ENCODE measurements at regions not wholly inside any gene's neighbourhood (a gene's known extent, or its start where the extent isn't known, plus 50 kb on each side); places are given as distances from the start of the nearest gene placed in this dataset.

DNA sequence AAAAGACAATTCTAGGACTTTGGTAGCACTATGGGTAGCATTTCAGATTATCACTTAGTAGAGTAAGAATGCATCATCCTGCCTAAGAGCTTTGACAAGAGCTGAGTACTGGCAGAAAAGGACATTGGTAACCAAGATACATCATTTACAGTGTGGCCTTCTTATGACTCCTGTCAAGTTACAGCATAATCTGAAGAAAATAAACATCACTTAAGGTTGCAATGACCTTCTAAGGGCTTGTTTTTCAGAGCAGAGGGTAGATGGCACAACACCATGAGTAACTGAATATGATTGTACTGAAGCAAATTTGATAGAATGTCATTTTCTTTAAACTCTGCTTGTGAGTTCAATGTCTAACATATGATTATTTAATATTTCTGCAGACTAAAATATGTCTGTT, 822.6 kb downstream of the TBC1D32 start:
- no peak overlapping the region for H3K27ac Mint-ChIP-seq
- no peak overlapping the region for H3K4me3 Mint-ChIP-seq
- H3K36me3 Mint-ChIP-seq = no peaks in the 10 kb centered on the region
- H3K9me3 Mint-ChIP-seq = peaks cover 13% of the 10 kb centered on the region
- no peak for TF ChIP-seq CBFB (CRISPR knock-in tag; IDR thresholded peaks at IDR 0.05; ENCODE audit: low read depth)
- TF ChIP-seq NFE2L1 (CRISPR knock-in tag; IDR thresholded peaks at IDR 0.05) = no peak
- no peak for TF ChIP-seq ZMAT4 (CRISPR knock-in tag; IDR thresholded peaks at IDR 0.05)
- TF ChIP-seq FOXK1 (CRISPR knock-in tag; IDR thresholded peaks at IDR 0.05) = no peak
- TF ChIP-seq JUN (CRISPR knock-in tag; IDR thresholded peaks at IDR 0.05) = no peak
- TF ChIP-seq, protein P1, sequence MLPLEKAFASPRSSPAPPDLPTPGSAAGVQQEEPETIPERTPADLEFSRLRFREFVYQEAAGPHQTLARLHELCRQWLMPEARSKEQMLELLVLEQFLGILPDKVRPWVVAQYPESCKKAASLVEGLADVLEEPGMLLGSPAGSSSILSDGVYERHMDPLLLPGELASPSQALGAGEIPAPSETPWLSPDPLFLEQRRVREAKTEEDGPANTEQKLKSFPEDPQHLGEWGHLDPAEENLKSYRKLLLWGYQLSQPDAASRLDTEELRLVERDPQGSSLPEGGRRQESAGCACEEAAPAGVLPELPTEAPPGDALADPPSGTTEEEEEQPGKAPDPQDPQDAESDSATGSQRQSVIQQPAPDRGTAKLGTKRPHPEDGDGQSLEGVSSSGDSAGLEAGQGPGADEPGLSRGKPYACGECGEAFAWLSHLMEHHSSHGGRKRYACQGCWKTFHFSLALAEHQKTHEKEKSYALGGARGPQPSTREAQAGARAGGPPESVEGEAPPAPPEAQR (CRISPR knock-in tag; IDR thresholded peaks at IDR 0.05) = no peak
- no peak for TF ChIP-seq ARID4B (CRISPR knock-in tag; IDR thresholded peaks at IDR 0.05; ENCODE audit: borderline replicate concordance)
- TF ChIP-seq, protein P2, sequence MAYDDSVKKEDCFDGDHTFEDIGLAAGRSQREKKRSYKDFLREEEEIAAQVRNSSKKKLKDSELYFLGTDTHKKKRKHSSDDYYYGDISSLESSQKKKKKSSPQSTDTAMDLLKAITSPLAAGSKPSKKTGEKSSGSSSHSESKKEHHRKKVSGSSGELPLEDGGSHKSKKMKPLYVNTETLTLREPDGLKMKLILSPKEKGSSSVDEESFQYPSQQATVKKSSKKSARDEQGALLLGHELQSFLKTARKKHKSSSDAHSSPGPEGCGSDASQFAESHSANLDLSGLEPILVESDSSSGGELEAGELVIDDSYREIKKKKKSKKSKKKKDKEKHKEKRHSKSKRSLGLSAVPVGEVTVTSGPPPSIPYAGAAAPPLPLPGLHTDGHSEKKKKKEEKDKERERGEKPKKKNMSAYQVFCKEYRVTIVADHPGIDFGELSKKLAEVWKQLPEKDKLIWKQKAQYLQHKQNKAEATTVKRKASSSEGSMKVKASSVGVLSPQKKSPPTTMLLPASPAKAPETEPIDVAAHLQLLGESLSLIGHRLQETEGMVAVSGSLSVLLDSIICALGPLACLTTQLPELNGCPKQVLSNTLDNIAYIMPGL (CRISPR knock-in tag; IDR thresholded peaks at IDR 0.05) = no peak
- no peak for TF ChIP-seq EMX1 (CRISPR knock-in tag; IDR thresholded peaks at IDR 0.05)
- TF ChIP-seq, protein P3, sequence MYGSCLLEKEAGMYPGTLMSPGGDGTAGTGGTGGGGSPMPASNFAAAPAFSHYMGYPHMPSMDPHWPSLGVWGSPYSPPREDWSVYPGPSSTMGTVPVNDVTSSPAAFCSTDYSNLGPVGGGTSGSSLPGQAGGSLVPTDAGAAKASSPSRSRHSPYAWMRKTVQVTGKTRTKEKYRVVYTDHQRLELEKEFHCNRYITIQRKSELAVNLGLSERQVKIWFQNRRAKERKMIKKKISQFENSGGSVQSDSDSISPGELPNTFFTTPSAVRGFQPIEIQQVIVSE (CRISPR knock-in tag; IDR thresholded peaks at IDR 0.05; ENCODE audit: borderline replicate concordance) = no peak
- TF ChIP-seq NR3C1 (CRISPR knock-in tag; conservative IDR thresholded peaks at IDR 0.05; ENCODE audit: low read depth) = no peak
- TF ChIP-seq E2F5 (CRISPR knock-in tag; IDR thresholded peaks at IDR 0.05) = no peak
- TF ChIP-seq CTCF (IDR thresholded peaks at IDR 0.05) = no peak
- DNase-seq (ENCODE audit: low spot score) (no peak), ATAC-seq (no peak)
- POLR2A ChIA-PET = no interaction called here
- no peaks in the 10 kb centered on the region for H3K27me3 Mint-ChIP-seq (ENCODE audit: low read depth)
- CTCF ChIA-PET = no interaction called here
- no peaks in the 10 kb centered on the region for H3K4me1 Mint-ChIP-seq

- CTCF ChIA-PET = no interaction called here
- no peak for TF ChIP-seq AFF4 (CRISPR knock-in tag; IDR thresholded peaks at IDR 0.05; ENCODE audit: borderline replicate concordance)
- TF ChIP-seq TEAD4 (CRISPR knock-in tag; IDR thresholded peaks at IDR 0.05) = no peak
- TF ChIP-seq FOXP1 (CRISPR knock-in tag; IDR thresholded peaks at IDR 0.05; ENCODE audit: borderline replicate concordance) = no peak
- no peak for TF ChIP-seq IRF2 (CRISPR knock-in tag; IDR thresholded peaks at IDR 0.05; ENCODE audit: borderline replicate concordance, low read depth)
- no peak for TF ChIP-seq SOX15 (CRISPR knock-in tag; IDR thresholded peaks at IDR 0.05)
- no peak for TF ChIP-seq OVOL2 (CRISPR knock-in tag; IDR thresholded peaks at IDR 0.05; ENCODE audit: borderline replicate concordance)
- no peak for TF ChIP-seq HMGA2 (CRISPR knock-in tag; IDR thresholded peaks at IDR 0.05)
- TF ChIP-seq ZNF416 (CRISPR knock-in tag; IDR thresholded peaks at IDR 0.05) = no peak
- TF ChIP-seq CBFB (CRISPR knock-in tag; IDR thresholded peaks at IDR 0.05; ENCODE audit: low read depth) = no peak
Measured at GRCh38 chr6:120498711-120499110, 835.6 kb downstream of the TBC1D32 start.

More at GRCh38 chr6:120498711-120499110, 835.6 kb downstream of the TBC1D32 start:
- Mint-ChIP-seq H3K27me3 (ENCODE audit: low read depth) (no peaks in the 10 kb centered on the region), H3K9me3 (0 out of 2 replicates have a peak, but pooled peaks cover under 1% of the 10 kb centered on the region), H3K4me1 (no peaks in the 10 kb centered on the region), H3K36me3 (no peaks in the 10 kb centered on the region), H3K27ac (no peak overlapping the region), H3K4me3 (no peak overlapping the region)
- ATAC-seq (no peak), DNase-seq (ENCODE audit: low spot score) (no peak)
- POLR2A ChIA-PET = interaction anchor here (0.6 kb wide), 1 partner anchor 11 kb away, joined by 6 read pairs; no protein-coding TSS in a partner anchor
